ENCODE measurements at regions not wholly inside any gene's neighbourhood (a gene's known extent, or its start where the extent isn't known, plus 50 kb on each side); places are given as distances from the start of the nearest gene placed in this dataset.

DNA sequence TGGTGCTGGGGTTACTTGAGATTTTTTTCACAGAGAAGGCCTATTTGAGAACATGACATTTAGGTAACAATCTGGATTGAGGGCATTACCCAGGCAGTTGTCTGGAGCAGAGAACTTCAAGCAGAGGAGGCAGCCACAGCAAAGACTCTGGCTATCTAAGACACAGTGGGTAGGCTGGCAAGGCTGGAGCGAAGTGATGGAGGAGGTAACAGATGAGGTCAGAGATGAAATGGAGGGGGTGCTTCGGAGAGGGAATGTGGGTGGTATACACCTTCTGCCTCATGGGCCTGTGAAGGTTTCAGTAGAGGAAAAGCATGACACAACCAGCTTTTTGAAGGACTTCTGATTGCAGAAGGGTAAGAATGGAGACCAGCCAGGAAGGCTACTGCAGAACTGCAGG is 65.9 kb downstream of the TMEM174 start:
- peaks cover 0 to 2% (median 0%) of the 10 kb centered on the region in 4 donors for H3K9me3 ChIP-seq (ENCODE audit: control insufficient read depth in 4 of 4, insufficient read depth in 3 of 4, low read length in 3 of 4)
- ATAC-seq (ENCODE audit: insufficient read depth, low FRiP score), result no peak
- no peak overlapping the region for H3K9ac ChIP-seq (ENCODE audit: insufficient read depth in 1 of 2, low read length in 2 of 2)
- H3K27me3 ChIP-seq (ENCODE audit: control insufficient read depth in 3 of 3, insufficient read depth in 3 of 3, low read length in 2 of 3), result peaks cover 0 to 81% (median 50%) of the 10 kb centered on the region in 3 donors
- WGBS, 2 donors, result 87 to 93% methylated on average over 2 of the region's 2 CpGs
- TF ChIP-seq CTCF (IDR thresholded peaks at IDR 0.05; ENCODE audit: control extremely low read depth, extremely low read depth), result no peak
- no peak for DNase-seq
- no peak overlapping the region for H3K4me3 ChIP-seq
- H3K27ac ChIP-seq (ENCODE audit: low read depth in 1 of 2, low read length in 1 of 2), result no peak overlapping the region
- H3K36me3 ChIP-seq (ENCODE audit: control insufficient read depth in 4 of 4, insufficient read depth in 4 of 4, low read length in 4 of 4), result no peaks in the 10 kb centered on the region
- peaks cover 0 to 3% (median 0%) of the 10 kb centered on the region in 5 donors for H3K4me1 ChIP-seq (ENCODE audit: control insufficient read depth in 5 of 5, insufficient read depth in 5 of 5, low read length in 5 of 5)

GRCh38 chr5:73236541-73237128 is 63.6 kb downstream of the TMEM174 start:
- no peak for TF ChIP-seq CTCF (IDR thresholded peaks at IDR 0.05; ENCODE audit: control extremely low read depth, extremely low read depth)
- Histone ChIP-seq H3K27ac (ENCODE audit: low read depth in 1 of 2, low read length in 1 of 2) (no peak overlapping the region), H3K36me3 (ENCODE audit: control insufficient read depth in 4 of 4, insufficient read depth in 4 of 4, low read length in 4 of 4) (no peaks in the 10 kb centered on the region), H3K27me3 (ENCODE audit: control insufficient read depth in 3 of 3, insufficient read depth in 3 of 3, low read length in 2 of 3) (peaks cover 0 to 90% (median 60%) of the 10 kb centered on the region in 3 donors), H3K9me3 (ENCODE audit: control insufficient read depth in 4 of 4, insufficient read depth in 3 of 4, low read length in 3 of 4) (peaks cover 0 to 9% (median 0%) of the 10 kb centered on the region in 4 donors), H3K4me1 (ENCODE audit: control insufficient read depth in 5 of 5, insufficient read depth in 5 of 5, low read length in 5 of 5) (peaks cover 0 to 15% (median 9%) of the 10 kb centered on the region in 5 donors), H3K4me3 (no peak overlapping the region), H3K9ac (ENCODE audit: insufficient read depth in 1 of 2, low read length in 2 of 2) (no peak overlapping the region)
- 82 to 85% methylated on average over 5 of the region's 5 CpGs for WGBS, 2 donors
- DNase-seq, result no peak
- ATAC-seq (ENCODE audit: insufficient read depth, low FRiP score), result no peak

- 2 to 11% methylated on average over 15 of the region's 15 CpGs for WGBS, 2 donors
- Histone ChIP-seq H3K4me3 (no peak overlapping the region), H3K36me3 (ENCODE audit: control insufficient read depth in 4 of 4, insufficient read depth in 4 of 4, low read length in 4 of 4) (no peaks in the 10 kb centered on the region), H3K27ac (ENCODE audit: low read depth in 1 of 2, low read length in 1 of 2) (no peak overlapping the region), H3K4me1 (ENCODE audit: control insufficient read depth in 5 of 5, insufficient read depth in 5 of 5, low read length in 5 of 5) (peaks cover 0 to 15% (median 9%) of the 10 kb centered on the region in 5 donors), H3K9ac (ENCODE audit: insufficient read depth in 1 of 2, low read length in 2 of 2) (no peak overlapping the region), H3K9me3 (ENCODE audit: control insufficient read depth in 4 of 4, insufficient read depth in 3 of 4, low read length in 3 of 4) (peaks cover 0 to 10% (median 0%) of the 10 kb centered on the region in 4 donors), H3K27me3 (ENCODE audit: control insufficient read depth in 3 of 3, insufficient read depth in 3 of 3, low read length in 2 of 3) (peaks cover 0 to 92% (median 63%) of the 10 kb centered on the region in 3 donors)
- ATAC-seq (ENCODE audit: insufficient read depth, low FRiP score) (no peak), DNase-seq (no peak)
- no peak for TF ChIP-seq CTCF (IDR thresholded peaks at IDR 0.05; ENCODE audit: control extremely low read depth, extremely low read depth)
Observed at GRCh38 chr5:73234204-73234555, 61.2 kb downstream of the TMEM174 start.

Data from lung (tissue), 11 donors.